GM19468 (cell line): ENCODE measurements at regions not wholly inside any gene's neighbourhood (a gene's known extent, or its start where the extent isn't known, plus 50 kb on each side); places are given as distances from the start of the nearest gene placed in this dataset.
"Not testable (repeated sequence)": the region's sequence is repeated elsewhere in the genome, so short reads cannot be mapped to it uniquely, and the experiment has no call there.

Experiments used
- ATAC-seq: cut with Tn5 transposase; IDR thresholded peaks from one replicate; pipeline ENCODE4 v1.9.1; 2021; ENCODE audit warnings: mild to moderate bottlenecking, moderate library complexity, moderate number of reproducible peaks; ENCODE audit not compliant: unreplicated experiment; ENCODE audit errors: extremely low read depth

- ATAC-seq: no peak
Observed at GRCh38 chr4:141339966-141340365, 119.3 kb downstream of the ZNF330 start.

- ATAC-seq: no peak
Observed at GRCh38 chr4:141340458-141340857, 119.8 kb downstream of the ZNF330 start.

DNA sequence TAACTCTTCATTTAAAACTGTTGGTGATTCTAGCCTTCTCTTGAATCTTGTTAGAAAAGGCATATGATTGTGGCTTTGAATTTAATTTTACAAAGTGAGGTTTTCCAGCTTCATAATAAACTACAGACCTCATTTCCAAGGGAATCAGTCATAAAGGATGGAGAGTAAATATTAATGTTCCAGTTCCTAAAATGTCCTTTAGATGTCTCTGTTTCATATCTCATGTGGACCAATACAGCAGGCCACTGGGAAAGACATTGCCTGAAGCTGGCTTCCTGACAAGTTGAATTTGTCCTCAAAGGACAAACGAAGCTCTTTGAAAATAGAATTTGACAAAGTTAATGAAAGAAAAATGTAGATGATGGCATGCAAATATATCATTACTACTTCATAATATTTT is 125.4 kb downstream of the ZNF330 start:
- ATAC-seq: no peak

DNA sequence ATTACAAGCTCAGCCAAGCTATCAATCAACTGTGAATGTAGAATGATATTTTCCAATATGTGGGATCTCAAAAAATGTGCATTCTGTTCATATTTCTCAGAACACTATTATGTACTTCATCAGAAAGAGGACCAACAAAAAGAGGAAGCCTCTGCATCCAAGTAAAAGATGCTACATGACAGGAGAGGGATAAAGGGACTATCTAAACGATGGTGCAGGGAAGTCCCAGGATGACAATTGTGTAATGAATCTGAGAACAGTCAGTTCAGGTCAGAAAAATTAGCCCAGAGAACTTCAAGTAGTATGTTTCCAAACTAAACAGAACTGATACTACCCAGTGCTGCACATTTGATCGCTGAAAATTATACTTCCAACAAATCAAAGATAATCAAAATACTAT is 127.0 kb downstream of the ZNF330 start:
- ATAC-seq: no peak

GRCh38 chr4:141348125-141348524 is 127.4 kb downstream of the ZNF330 start:
- ATAC-seq: peak; percentile 17

DNA sequence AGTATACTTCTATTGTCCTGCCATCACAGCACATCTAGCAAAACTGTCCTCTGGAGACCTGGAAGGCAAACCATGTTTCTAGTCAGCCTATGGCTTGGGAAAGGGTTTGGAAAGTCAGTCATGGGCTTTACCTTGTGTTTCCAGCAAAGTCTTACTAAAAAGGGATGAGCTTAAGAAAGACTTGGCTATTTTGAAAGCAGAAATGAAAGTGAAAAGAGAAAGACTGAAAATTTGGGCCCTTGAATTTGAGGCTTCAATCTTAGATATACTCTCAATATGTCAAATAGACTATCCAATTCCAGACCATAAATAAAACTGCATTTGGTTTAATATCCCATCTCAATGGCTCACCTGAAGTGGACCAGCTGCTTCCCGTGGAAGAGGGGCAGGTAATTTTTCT is 127.9 kb downstream of the ZNF330 start:
- ATAC-seq: no peak

DNA sequence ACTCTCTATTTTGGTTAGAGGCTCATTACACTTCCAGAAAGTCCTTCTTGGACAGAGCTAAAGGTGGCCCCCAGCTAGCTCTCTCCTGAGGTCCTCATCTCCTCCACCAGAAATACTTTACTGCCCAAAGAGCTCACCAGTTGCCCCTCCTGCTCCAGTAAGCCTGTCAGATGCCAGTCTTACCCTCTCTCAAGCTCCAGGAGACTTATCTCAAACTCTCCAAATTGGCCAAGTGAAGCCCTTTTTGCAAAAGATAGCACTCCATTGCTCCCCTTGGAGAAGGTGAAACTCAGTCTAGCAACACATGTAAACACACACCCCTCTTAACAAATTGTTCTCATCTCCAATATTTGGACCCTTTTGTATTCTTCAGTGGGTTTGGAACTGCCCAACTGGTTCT is 128.5 kb downstream of the ZNF330 start:
- no peak for ATAC-seq

- no peak for ATAC-seq
Observed at GRCh38 chr4:141350122-141350905, 129.6 kb downstream of the ZNF330 start.

- no peak for ATAC-seq
Observed at GRCh38 chr4:141352331-141352730, 131.6 kb downstream of the ZNF330 start.

DNA sequence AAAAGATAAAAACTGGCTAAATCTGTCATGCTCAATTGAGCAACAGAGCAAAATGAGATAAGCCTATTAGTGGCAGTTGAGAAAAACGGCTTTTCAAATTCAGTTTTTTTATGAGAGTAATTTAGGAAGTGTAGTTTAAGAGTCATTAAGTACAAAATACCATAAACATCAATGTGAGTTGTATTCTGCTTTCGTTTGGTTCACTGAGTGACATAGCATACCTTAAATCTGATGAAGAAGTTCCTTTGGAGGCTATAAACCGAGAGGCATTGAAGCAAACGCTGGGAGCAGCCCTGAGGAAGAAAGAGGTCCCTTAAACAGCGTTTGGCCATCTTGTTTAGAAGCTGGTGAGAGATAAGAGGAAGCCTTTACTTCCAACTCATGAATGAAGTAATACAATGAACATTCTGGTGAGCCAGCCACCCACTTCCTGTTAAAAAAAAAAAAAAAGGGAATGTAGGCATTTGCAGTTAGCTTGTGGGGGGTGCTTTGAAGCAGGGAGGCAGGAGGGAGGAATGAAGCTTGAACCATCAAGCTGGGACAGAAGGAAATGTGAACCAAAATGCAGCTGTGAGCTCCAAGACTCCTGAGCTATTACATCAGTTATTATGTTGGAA is 132.3 kb downstream of the ZNF330 start:
- no peak for ATAC-seq

DNA sequence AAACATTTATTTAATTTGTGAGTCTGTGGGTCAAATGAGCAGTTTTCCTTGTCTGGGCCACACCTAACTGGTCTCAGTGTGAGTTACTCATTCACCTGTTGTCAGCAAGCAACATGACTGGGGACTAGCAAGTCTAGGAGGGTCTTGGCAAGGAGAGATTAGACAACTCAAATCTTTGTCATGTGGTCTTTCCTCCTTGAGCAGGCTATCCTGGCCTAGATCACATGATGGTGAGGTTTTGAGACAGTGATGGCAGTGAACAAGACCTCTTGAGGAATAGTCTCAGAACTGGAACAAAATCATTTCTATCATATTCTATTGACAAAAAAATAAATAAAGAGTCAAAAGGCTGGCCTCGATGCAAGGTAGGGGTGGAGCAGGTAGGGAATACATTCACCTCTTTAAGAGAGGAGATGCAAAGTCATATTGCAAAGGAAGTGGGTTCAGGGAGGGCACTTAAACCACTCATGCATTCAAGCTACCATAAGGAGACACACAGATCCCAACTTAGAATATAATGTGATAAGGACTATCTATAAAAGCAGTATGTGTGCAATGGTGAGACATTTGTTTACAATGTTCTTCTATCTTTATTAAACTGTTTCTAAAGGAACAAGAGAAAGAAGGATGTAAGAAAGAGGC is 135.7 kb downstream of the ZNF330 start:
- ATAC-seq: no peak

GRCh38 chr4:141356963-141357335 is 136.3 kb downstream of the ZNF330 start:
- no peak for ATAC-seq

- ATAC-seq: not testable (repeated sequence)
Observed at GRCh38 chr4:141368241-141368640, 147.5 kb downstream of the ZNF330 start.

DNA sequence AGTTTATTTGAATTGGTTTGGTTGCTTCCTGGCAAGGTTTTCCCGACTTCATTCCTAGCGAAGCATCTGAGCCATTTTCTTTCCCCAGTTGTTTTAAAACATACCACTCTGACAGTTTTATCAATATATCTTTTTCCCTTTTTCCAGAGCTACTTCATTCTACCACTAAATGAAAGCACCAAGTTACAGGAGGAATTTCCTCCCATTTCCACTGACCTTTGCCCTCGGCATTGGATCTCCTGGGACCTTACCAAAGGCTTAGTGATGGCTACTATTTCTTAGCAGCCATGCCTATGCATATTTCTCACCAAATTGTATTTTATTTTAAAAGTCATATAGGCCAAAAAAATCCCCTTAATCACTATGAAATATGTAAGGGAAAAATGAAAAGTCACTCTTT is 150.5 kb downstream of the ZNF330 start:
- ATAC-seq: no peak

DNA sequence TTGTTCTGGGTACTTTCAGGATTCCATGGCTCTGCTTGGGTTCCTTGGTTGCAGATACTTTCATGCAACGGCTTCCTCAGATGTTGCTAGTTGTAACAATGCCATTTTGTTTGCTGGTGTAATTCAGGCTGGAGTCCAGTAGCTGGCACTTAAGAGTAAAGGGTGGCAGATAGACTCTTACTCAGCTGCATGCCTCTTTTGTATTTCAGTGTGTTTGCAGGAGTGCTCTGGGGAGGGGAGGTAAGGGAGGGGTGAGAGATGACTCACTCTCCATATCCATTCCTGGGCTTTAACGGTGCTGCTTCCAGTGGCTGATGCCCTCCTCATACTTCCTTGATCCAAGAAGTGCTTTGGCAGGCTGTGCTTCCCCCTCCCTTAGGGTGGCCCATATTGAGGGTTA is 155.2 kb downstream of the ZNF330 start:
- ATAC-seq: no peak

DNA sequence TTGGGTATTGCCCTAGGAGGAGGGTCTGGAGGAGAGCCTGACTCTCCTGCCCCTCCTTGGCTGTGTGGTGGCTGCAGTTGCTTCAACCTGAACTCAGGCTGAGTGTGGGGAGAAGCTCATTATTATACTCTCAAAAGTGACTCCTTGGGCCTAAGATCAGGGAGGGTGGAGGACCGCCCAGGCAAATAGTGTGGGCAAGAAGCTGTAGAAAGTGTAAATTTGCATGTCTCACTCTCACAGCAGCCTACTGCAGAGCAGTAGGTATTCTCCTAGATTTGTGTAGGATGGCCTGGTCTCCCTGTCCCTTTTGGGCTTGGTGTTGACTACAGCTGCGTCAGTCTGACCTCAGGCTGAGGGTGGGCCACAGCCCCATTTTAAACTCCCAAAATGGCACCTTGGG is 156.1 kb downstream of the ZNF330 start:
- no peak for ATAC-seq

DNA sequence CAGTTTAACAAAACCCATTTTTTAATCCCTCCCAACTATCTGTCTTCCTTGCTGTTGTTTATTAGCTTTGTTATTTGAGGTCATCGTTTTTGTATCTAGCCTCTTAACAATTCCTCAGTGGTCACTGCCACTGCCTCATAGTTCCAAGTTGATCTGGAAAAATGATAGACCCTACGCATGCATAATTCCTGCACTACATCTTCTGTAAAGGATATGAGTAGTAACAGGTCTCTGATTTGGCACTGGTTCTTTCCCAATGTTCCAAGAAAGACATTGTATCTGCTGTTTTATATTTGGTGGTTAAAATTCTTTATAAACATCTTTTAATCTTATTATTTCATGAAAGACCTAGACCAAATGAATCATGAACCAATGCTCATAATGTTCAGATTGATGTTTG is 166.6 kb downstream of the ZNF330 start:
- ATAC-seq: no peak

- no peak for ATAC-seq
Observed at GRCh38 chr4:141388481-141388880, 167.8 kb downstream of the ZNF330 start.

- ATAC-seq: no peak
Observed at GRCh38 chr4:141389649-141390048, 169.0 kb downstream of the ZNF330 start.

DNA sequence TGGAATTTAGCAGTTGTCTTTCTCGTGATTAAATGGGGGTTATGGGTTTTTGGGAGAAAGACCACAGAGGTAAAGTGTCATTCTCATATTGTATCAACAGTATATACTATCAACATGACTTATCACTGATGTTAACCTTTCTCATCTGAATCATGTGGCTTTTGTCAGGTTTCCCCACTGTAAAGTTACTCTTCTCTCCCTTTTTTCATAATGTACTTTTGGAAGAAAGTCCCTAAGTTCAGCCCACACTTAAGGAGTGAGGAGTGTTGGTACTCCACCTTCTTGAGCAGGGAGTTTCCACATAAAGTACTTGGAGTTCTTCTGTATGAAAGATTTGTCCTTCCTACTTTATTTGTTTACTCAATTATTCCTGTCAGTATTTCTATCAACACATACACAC is 169.9 kb downstream of the ZNF330 start:
- ATAC-seq: no peak

DNA sequence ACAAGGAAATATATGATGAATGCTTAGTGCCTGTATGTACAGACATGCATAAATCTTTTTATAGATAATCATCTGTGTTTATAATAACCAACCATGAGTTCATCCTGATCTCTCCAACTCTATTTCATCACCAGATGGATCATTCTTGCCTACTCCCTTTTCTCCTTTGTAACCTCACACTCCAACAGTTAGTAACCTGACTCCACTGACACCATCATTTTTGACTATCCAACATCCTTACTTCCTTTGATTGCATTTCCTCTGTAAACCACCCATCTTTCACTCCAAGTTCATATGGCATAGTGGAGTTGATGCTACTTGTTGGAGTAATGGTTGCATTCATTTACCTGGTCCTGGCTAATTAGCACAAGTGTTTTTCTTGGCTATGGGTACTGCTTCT is 170.6 kb downstream of the ZNF330 start:
- ATAC-seq: no peak

DNA sequence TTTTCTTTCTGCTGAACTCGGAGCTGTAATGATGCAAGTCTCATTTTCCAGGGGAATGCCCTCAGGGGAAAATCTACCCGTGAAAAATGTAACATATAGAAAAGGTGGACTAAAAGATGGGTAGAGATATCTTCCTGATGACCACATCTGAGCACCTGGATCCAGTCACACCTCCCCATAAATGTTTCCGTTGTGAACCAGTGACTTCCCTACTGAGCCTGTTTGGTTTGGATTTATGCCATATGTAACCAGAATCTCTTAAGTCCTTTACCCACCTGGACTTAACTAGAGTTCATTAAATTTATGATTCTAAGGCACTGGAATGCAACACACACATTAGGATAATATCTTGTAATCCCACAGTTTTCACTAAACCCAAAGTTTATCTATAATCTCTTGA is 171.1 kb downstream of the ZNF330 start:
- no peak for ATAC-seq
